NOMO-1 treated with DMSO at 0.1 percent for 48 hours (cell line): ENCODE measurements at regions not wholly inside any gene's neighbourhood (a gene's known extent, or its start where the extent isn't known, plus 50 kb on each side); places are given as distances from the start of the nearest gene placed in this dataset.
"Not testable (repeated sequence)": the region's sequence is repeated elsewhere in the genome, so short reads cannot be mapped to it uniquely, and the experiment has no call there.

Source experiments
- DNase-seq: peaks from one replicate; lab custom pipeline; 2025; ENCODE audit not compliant: unreplicated experiment; lab: John Stamatoyannopoulos, UW

- no peak for DNase-seq
Measured at GRCh38 chr11:90500922-90501568, 278.2 kb upstream of the CHORDC1 start.

GRCh38 chr11:90496722-90497121 is 273.9 kb upstream of the CHORDC1 start:
- DNase-seq = no peak

GRCh38 chr11:90493379-90493778 is 270.5 kb upstream of the CHORDC1 start:
- DNase-seq = no peak

GRCh38 chr11:90491466-90491865 is 268.6 kb upstream of the CHORDC1 start:
- DNase-seq = no peak

GRCh38 chr11:90476442-90477007 is 253.7 kb upstream of the CHORDC1 start:
- peak; percentile 70 for DNase-seq

GRCh38 chr11:90468923-90469322 is 246.1 kb upstream of the CHORDC1 start:
- no peak for DNase-seq

GRCh38 chr11:90465553-90465952 is 242.7 kb upstream of the CHORDC1 start:
- DNase-seq = no peak

- DNase-seq = not testable (repeated sequence)
Measured at GRCh38 chr11:90455347-90455920, 232.6 kb upstream of the CHORDC1 start.

- DNase-seq = no peak
Measured at GRCh38 chr11:90453525-90453924, 230.7 kb upstream of the CHORDC1 start.

GRCh38 chr11:90449606-90450005 is 226.8 kb upstream of the CHORDC1 start:
- no peak for DNase-seq

- no peak for DNase-seq
Measured at GRCh38 chr11:90448256-90448655, 225.4 kb upstream of the CHORDC1 start.

- no peak for DNase-seq
Measured at GRCh38 chr11:90447618-90448017, 224.8 kb upstream of the CHORDC1 start.

GRCh38 chr11:90446207-90446606 is 223.4 kb upstream of the CHORDC1 start:
- no peak for DNase-seq

- DNase-seq = no peak
Measured at GRCh38 chr11:90438069-90438468, 215.2 kb upstream of the CHORDC1 start.

- DNase-seq = peak; percentile 39
Measured at GRCh38 chr11:90434858-90435257, 212.0 kb upstream of the CHORDC1 start.

- DNase-seq = no peak
Measured at GRCh38 chr11:90428836-90429235, 206.0 kb upstream of the CHORDC1 start.

- DNase-seq = peak; percentile 44
Measured at GRCh38 chr11:90426442-90426841, 203.6 kb upstream of the CHORDC1 start.

- no peak for DNase-seq
Measured at GRCh38 chr11:90423378-90423777, 200.5 kb upstream of the CHORDC1 start.

- DNase-seq = not testable (repeated sequence)
Measured at GRCh38 chr11:90422787-90423186, 199.9 kb upstream of the CHORDC1 start.

GRCh38 chr11:90414221-90414620 is 191.4 kb upstream of the CHORDC1 start:
- DNase-seq = no peak

GRCh38 chr11:90407350-90407749 is 184.5 kb upstream of the CHORDC1 start:
- no peak for DNase-seq

- no peak for DNase-seq
Measured at GRCh38 chr11:90392692-90393091, 169.8 kb upstream of the CHORDC1 start.

GRCh38 chr11:90391756-90392155 is 168.9 kb upstream of the CHORDC1 start:
- DNase-seq = no peak
